ENCODE measurements at regions not wholly inside any gene's neighbourhood (a gene's known extent, or its start where the extent isn't known, plus 50 kb on each side); places are given as distances from the start of the nearest gene placed in this dataset.

DNA sequence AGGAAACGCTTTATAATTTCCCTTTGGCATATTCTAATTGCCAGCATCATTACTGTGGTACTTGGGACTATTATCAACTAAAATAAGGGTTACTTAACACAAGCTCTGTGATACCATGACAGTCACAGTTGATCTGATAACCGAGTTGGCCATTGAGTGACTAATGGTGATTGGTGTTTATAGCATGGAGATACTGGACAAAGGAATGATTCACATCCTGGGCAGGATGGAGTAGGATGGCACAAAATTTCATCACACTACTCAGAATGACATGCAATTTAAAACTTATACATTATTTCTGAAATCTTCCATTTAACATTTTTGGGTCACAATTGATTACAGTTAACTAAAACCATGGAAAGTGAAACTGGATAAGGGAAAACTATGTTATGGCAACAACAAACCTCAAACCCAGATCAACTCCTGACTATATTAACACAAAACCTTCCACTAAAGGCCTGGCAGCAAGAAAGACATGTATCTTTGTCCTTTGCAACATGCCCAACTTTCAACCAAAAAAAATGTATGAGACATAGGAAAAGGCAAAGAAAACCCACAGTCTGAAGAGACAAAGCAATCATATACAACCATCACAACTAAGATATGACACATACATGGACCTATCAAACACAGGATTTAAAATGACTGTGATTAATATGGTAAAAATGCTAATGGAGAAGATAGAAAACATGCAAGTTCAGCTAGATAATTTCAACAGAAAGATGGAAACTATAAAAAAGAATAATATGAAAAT, 208.5 kb upstream of the NRP1 start:
- TF ChIP-seq, protein P1, sequence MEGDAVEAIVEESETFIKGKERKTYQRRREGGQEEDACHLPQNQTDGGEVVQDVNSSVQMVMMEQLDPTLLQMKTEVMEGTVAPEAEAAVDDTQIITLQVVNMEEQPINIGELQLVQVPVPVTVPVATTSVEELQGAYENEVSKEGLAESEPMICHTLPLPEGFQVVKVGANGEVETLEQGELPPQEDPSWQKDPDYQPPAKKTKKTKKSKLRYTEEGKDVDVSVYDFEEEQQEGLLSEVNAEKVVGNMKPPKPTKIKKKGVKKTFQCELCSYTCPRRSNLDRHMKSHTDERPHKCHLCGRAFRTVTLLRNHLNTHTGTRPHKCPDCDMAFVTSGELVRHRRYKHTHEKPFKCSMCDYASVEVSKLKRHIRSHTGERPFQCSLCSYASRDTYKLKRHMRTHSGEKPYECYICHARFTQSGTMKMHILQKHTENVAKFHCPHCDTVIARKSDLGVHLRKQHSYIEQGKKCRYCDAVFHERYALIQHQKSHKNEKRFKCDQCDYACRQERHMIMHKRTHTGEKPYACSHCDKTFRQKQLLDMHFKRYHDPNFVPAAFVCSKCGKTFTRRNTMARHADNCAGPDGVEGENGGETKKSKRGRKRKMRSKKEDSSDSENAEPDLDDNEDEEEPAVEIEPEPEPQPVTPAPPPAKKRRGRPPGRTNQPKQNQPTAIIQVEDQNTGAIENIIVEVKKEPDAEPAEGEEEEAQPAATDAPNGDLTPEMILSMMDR (IDR thresholded peaks at IDR 0.05; ENCODE audit: unreplicated experiment) = no peak
- no peaks in the 10 kb centered on the region for H3K4me1 Mint-ChIP-seq
- peaks cover 23% of the 10 kb centered on the region for H3K9me3 Mint-ChIP-seq
- H3K4me3 Mint-ChIP-seq = no peak overlapping the region
- H3K27me3 Mint-ChIP-seq (ENCODE audit: low read depth) = no peaks in the 10 kb centered on the region
- DNase-seq (ENCODE audit: low spot score in 2 of 2, unreplicated experiment in 2 of 2) = no peak
- H3K27ac Mint-ChIP-seq = no peak overlapping the region
- H3K36me3 Mint-ChIP-seq = peaks cover 9% of the 10 kb centered on the region

DNA sequence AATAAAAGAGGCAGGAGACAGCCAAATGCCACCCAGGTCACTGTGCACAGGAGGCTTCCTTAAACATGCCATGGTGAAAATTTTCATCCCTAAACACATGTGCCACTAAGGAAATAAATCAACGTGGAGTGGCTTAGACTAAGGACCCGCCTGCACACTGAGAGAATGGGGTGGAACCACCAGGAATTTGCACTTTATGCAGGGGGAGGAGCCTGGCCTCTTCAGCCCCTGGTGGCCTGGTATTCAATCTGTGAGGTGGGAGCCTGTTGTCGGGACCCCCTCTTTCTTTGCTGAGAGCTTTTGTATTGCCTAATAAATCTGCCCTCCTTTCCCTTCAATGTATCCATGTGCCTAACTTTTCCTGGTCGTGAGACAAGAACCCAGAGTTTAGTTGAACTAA, 204.6 kb upstream of the NRP1 start:
- no peaks in the 10 kb centered on the region for H3K27me3 Mint-ChIP-seq (ENCODE audit: low read depth)
- no peak overlapping the region for H3K4me3 Mint-ChIP-seq
- TF ChIP-seq, protein P1 (IDR thresholded peaks at IDR 0.05; ENCODE audit: unreplicated experiment) = no peak
- peaks cover 19% of the 10 kb centered on the region for H3K9me3 Mint-ChIP-seq
- DNase-seq (ENCODE audit: low spot score in 2 of 2, unreplicated experiment in 2 of 2) = no peak
- peaks cover 21% of the 10 kb centered on the region for H3K4me1 Mint-ChIP-seq
- no peak overlapping the region for H3K27ac Mint-ChIP-seq
- H3K36me3 Mint-ChIP-seq = peaks cover 9% of the 10 kb centered on the region

DNA sequence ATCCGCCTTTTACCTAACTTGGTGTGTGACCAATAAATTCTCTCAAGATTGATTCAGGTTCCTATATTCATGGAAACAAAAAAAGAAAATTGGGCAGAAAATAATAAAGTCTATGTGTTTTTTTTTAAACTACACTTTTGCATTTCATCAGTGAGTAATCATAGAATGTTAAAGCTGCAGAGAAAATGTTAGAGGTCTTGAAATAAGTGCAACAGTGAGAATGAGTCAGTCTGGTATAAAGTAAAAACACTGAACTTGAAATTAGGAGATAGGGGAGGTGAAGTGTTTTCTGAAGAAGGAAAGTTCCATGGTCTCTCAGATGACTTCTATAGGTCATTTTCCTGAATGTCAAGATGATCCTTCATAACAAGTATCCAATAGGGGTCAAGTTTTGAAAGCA, 202.6 kb upstream of the NRP1 start:
- Mint-ChIP-seq H3K4me1 (peaks cover 21% of the 10 kb centered on the region), H3K36me3 (no peaks in the 10 kb centered on the region), H3K27ac (no peak overlapping the region), H3K9me3 (peaks cover 6% of the 10 kb centered on the region), H3K4me3 (no peak overlapping the region), H3K27me3 (ENCODE audit: low read depth) (no peaks in the 10 kb centered on the region)
- TF ChIP-seq, protein P1 (IDR thresholded peaks at IDR 0.05; ENCODE audit: unreplicated experiment) = no peak
- no peak for DNase-seq (ENCODE audit: low spot score in 2 of 2, unreplicated experiment in 2 of 2)

DNA sequence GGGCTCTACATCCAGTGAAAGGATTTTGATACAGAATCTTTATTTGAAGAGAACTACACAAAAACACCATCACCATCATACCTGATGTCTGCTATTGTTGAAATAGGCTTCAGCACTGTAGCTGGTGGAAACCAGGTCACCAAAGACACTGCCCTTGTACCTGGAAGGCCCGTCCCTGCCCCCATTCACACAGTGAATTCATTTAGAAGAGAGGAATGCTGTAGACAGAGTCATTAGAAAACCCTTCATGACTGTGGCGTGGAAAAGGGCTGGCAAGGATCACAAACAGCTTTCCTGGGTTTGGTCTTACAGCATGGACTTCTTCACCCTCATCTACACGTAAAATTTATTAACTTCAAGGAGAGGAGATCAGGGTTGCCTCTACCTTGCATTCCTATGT, 202.0 kb upstream of the NRP1 start:
- no peaks in the 10 kb centered on the region for H3K27me3 Mint-ChIP-seq (ENCODE audit: low read depth)
- H3K27ac Mint-ChIP-seq = no peak overlapping the region
- no peak overlapping the region for H3K4me3 Mint-ChIP-seq
- H3K9me3 Mint-ChIP-seq = peaks cover 6% of the 10 kb centered on the region
- H3K36me3 Mint-ChIP-seq = no peaks in the 10 kb centered on the region
- DNase-seq (ENCODE audit: low spot score in 2 of 2, unreplicated experiment in 2 of 2) = no peak
- H3K4me1 Mint-ChIP-seq = peaks cover 21% of the 10 kb centered on the region
- TF ChIP-seq, protein P1 (IDR thresholded peaks at IDR 0.05; ENCODE audit: unreplicated experiment) = no peak

DNA sequence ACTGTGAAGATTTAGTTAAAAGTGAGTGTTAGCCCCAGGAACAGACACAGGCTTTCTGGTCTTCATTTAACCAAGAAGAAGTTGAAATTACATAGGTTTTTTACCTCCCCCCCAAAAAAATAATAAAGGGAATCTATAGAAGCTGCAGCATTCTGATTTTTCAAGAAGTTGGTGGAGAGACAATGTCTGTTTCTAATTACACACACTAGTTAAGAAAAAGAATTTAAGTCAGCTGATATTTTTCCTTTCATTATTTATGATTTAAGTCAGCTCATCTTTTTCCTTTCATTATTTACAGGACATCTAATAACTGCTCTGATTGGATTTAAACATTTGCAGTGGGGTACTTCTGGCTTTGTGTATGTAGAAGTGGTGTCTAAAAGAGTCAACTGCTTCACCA, 201.4 kb upstream of the NRP1 start:
- peaks cover 21% of the 10 kb centered on the region for H3K4me1 Mint-ChIP-seq
- DNase-seq (ENCODE audit: low spot score in 2 of 2, unreplicated experiment in 2 of 2) = no peak
- H3K36me3 Mint-ChIP-seq = no peaks in the 10 kb centered on the region
- H3K9me3 Mint-ChIP-seq = peaks cover 6% of the 10 kb centered on the region
- H3K27ac Mint-ChIP-seq = no peak overlapping the region
- TF ChIP-seq, protein P1 (IDR thresholded peaks at IDR 0.05; ENCODE audit: unreplicated experiment) = no peak
- no peaks in the 10 kb centered on the region for H3K27me3 Mint-ChIP-seq (ENCODE audit: low read depth)
- H3K4me3 Mint-ChIP-seq = no peak overlapping the region

Measured in mesothelial cell of epicardium (in vitro differentiated cells).